Thyroid gland (tissue), 4 donors: ENCODE measurements at regions not wholly inside any gene's neighbourhood (a gene's known extent, or its start where the extent isn't known, plus 50 kb on each side); places are given as distances from the start of the nearest gene placed in this dataset.

Experiments used
- POLR2A ChIP-seq, 2 donors: fragments of 450-650 bp; IDR thresholded peaks; one replicate each; pipeline ENCODE4 v1.6.1; 2017; ENCODE audit warnings: antibody characterized with exemption in 2 of 2, mild to moderate bottlenecking in 2 of 2, moderate library complexity in 1 of 2
- TF ChIP-seq, protein P1 (sequence below), 6 experiments: fragments of 200-600 bp in 3 of 6; fragments of 450-650 bp in 3 of 6; sonication (generic) in 3 of 6; IDR thresholded peaks; one replicate each; pipeline ENCODE4 v1.5.1; 2016 to 2019; ENCODE audit warnings: antibody characterized with exemption in 6 of 6, mild to moderate bottlenecking in 2 of 6, inconsistent platforms in 1 of 6, moderate library complexity in 1 of 6

DNA sequence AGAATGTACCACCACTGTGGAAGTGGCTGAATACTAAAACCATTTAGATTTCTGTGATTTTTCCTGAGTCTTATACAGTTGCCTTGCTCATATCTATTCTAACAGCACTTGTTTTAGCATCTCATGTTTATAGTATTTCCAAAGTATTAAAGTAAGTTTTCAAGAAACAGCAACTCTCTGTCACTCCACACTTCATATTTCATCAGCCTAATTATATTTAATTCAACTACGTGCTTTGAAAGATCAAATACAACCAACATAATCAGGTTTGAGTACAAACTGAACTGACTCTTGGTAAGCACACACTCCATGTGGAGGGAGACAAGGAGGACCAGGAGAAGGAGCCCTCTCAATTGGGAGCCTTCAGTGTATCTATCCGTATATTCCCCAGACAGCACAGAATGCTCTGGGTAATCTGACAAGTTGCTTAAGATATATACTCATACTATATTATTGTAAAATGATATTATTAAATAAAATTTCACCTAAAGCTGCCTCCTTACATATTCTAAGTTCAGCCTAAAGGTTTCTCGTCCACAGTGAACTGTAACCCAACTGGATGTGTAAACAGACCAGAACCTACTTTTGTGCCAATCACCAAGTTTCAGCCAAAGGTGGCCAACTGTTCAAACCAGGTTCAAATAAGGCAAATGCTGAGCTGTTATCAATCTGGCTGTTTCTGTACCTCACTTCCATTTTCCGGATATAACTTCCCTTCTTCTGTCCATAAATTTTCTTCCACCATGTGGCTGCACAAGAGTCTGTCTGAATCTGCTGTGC is 105.0 kb upstream of the RASSF8 start:
- TF ChIP-seq, protein P1, sequence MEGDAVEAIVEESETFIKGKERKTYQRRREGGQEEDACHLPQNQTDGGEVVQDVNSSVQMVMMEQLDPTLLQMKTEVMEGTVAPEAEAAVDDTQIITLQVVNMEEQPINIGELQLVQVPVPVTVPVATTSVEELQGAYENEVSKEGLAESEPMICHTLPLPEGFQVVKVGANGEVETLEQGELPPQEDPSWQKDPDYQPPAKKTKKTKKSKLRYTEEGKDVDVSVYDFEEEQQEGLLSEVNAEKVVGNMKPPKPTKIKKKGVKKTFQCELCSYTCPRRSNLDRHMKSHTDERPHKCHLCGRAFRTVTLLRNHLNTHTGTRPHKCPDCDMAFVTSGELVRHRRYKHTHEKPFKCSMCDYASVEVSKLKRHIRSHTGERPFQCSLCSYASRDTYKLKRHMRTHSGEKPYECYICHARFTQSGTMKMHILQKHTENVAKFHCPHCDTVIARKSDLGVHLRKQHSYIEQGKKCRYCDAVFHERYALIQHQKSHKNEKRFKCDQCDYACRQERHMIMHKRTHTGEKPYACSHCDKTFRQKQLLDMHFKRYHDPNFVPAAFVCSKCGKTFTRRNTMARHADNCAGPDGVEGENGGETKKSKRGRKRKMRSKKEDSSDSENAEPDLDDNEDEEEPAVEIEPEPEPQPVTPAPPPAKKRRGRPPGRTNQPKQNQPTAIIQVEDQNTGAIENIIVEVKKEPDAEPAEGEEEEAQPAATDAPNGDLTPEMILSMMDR (IDR thresholded peaks at IDR 0.05): no peak
- no peak for TF ChIP-seq POLR2A (IDR thresholded peaks at IDR 0.05)
